Endothelial cell of umbilical vein (primary cell): ENCODE measurements at regions not wholly inside any gene's neighbourhood (a gene's known extent, or its start where the extent isn't known, plus 50 kb on each side); places are given as distances from the start of the nearest gene placed in this dataset.

ENCODE experiments used
- BruUV-seq: library from RNA; stranded (reverse); fragments of 400-500 nt; replicated peaks from 2 replicates; lab custom pipeline; 2021; lab: Mats Ljungman, UMichigan
- CTCF ChIA-PET: fragments of 300-600, 350-600 bp; sonication (Branson Sonifier 250); formaldehyde crosslinking; loops from one replicate; lab custom pipeline; 2021; ENCODE audit warnings: antibody characterized with exemption, inconsistent platforms; lab: Charles Lee
- POLR2A ChIA-PET: fragments of 300-600, 350-600 bp; sonication (Branson Sonifier 250); formaldehyde crosslinking; loops from one replicate; lab custom pipeline; 2021; ENCODE audit warnings: antibody characterized with exemption, inconsistent platforms; lab: Charles Lee
- DNase-seq: peaks from one replicate; pipeline ENCODE4 v3.0.0-alpha.2; 2011; ENCODE audit warnings: low read depth, low spot score
- FAIRE-seq: peaks from 2 replicates; lab custom pipeline; 2011; peaks lifted over from hg19 to GRCh38; lab: Jason Lieb, UNC
- H2AFZ ChIP-seq: 2 replicates; pipeline ENCODE4 v1.6.0; 2012; ENCODE audit warnings: low read depth, low read length, control low read depth, inconsistent platforms
- H3K27ac ChIP-seq: 2 replicates; pipeline ENCODE4 v1.5.1; 2011; ENCODE audit warnings: low read depth, mild to moderate bottlenecking, control low read depth, low read length, moderate library complexity; ENCODE audit not compliant: insufficient read depth
- H3K27me3 ChIP-seq, 2 experiments: 2 replicates each; pipeline versions ENCODE4 v1.6.0 to v1.6.1; 2011; ENCODE audit warnings: low read length in 2 of 2, mixed read lengths in 1 of 2; ENCODE audit not compliant: control insufficient read depth in 2 of 2, insufficient read depth in 2 of 2
- H3K36me3 ChIP-seq, 2 experiments: 2 replicates in 1 of 2; 3 replicates in 1 of 2; pipeline ENCODE4 v1.5.1; 2011; ENCODE audit warnings: low read length in 2 of 2, mild to moderate bottlenecking in 1 of 2, moderate library complexity in 1 of 2; ENCODE audit not compliant: control insufficient read depth in 2 of 2, insufficient read depth in 2 of 2; ENCODE audit errors: extremely low read depth in 1 of 2
- H3K4me1 ChIP-seq: 3 replicates; pipeline ENCODE4 v1.5.1; 2011; ENCODE audit warnings: mild to moderate bottlenecking, low read length; ENCODE audit not compliant: control insufficient read depth, insufficient read depth; ENCODE audit errors: extremely low read depth
- H3K4me2 ChIP-seq: 2 replicates; pipeline ENCODE4 v1.6.1; 2011; ENCODE audit warnings: low read length, control low read depth, mixed read lengths; ENCODE audit not compliant: insufficient read depth
- H3K4me3 ChIP-seq, 3 experiments: fragments of 200-600 bp in 1 of 3; sonication (generic), shearing (Covaris generic) in 1 of 3; replicated peaks in 1 of 3; 2 replicates each; pipeline ENCODE4 v1.5.1; 2011 to 2016; ENCODE audit warnings: control low read depth in 3 of 3, low read length in 3 of 3, mild to moderate bottlenecking in 2 of 3, inconsistent platforms in 1 of 3, low read depth in 1 of 3, moderate library complexity in 1 of 3; ENCODE audit not compliant: insufficient read depth in 1 of 3
- H3K79me2 ChIP-seq: 2 replicates; pipeline ENCODE4 v1.6.0; 2012; ENCODE audit warnings: low read length, inconsistent platforms; ENCODE audit not compliant: control insufficient read depth, insufficient read depth
- H3K9ac ChIP-seq: replicated peaks from 2 replicates; pipeline ENCODE3; 2011; ENCODE audit warnings: low read length, control low read depth; ENCODE audit not compliant: insufficient read depth; ENCODE audit errors: extremely low read depth
- H3K9me1 ChIP-seq: replicated peaks from 3 replicates; pipeline ENCODE4 v1.6.0; 2011; ENCODE audit warnings: mild to moderate bottlenecking, low read length; ENCODE audit not compliant: control insufficient read depth, insufficient read depth; ENCODE audit errors: extremely low read depth
- H3K9me3 ChIP-seq: replicated peaks from 2 replicates; pipeline ENCODE4 v1.5.1; 2012; ENCODE audit warnings: low read length, inconsistent platforms; ENCODE audit not compliant: control insufficient read depth, insufficient read depth
- H4K20me1 ChIP-seq: replicated peaks from 2 replicates; pipeline ENCODE3; 2011; ENCODE audit warnings: mild to moderate bottlenecking, low read length; ENCODE audit not compliant: control insufficient read depth, insufficient read depth; ENCODE audit errors: extremely low read depth
- EZH2 ChIP-seq: IDR thresholded peaks from 2 replicates; pipeline ENCODE4 v1.6.1; 2012; ENCODE audit warnings: borderline replicate concordance, low read depth, mild to moderate bottlenecking, moderate library complexity, low read length, inconsistent platforms; ENCODE audit not compliant: severe bottlenecking
- FOS ChIP-seq: IDR thresholded peaks from 2 replicates; pipeline ENCODE4 v1.6.1; 2011; ENCODE audit warnings: mild to moderate bottlenecking, low read length, moderate library complexity, borderline replicate concordance; ENCODE audit not compliant: insufficient read depth
- GATA2 ChIP-seq: IDR thresholded peaks from 2 replicates; pipeline ENCODE4 v1.7.0; 2011; ENCODE audit warnings: low read depth, mild to moderate bottlenecking, moderate library complexity, mixed read lengths, low read length; ENCODE audit not compliant: insufficient read length, insufficient read depth
- JUN ChIP-seq: IDR thresholded peaks from 2 replicates; pipeline ENCODE4 v1.6.1; 2011; ENCODE audit warnings: borderline replicate concordance, low read depth; ENCODE audit not compliant: insufficient read length, insufficient read depth
- MYC ChIP-seq: IDR thresholded peaks from one replicate; pipeline ENCODE4 v1.6.1; 2011; ENCODE audit warnings: mild to moderate bottlenecking, low read depth, low read length
- POLR2A ChIP-seq: IDR thresholded peaks from 2 replicates; pipeline ENCODE4 v1.6.1; 2012; ENCODE audit warnings: low read depth, mild to moderate bottlenecking, control low read depth, low read length
- POLR2AphosphoS5 ChIP-seq: IDR thresholded peaks from 2 replicates; pipeline ENCODE4 v1.6.1; 2012; ENCODE audit warnings: low read depth, mild to moderate bottlenecking, control low read depth, low read length, moderate library complexity; ENCODE audit not compliant: insufficient read depth
- dilution Hi-C: fragments of 300-500 bp; cut with MboI; formaldehyde crosslinking; loops from one replicate; pipeline ENCODE4 v1.15.0; 2019; ENCODE audit warnings: low sequenced_read_pairs; ENCODE audit not compliant: extremely low pct_ligation_motif_present
- intact Hi-C: fragments of 100-400 bp; cut with micrococcal nuclease; formaldehyde crosslinking; loops from one replicate; pipeline ENCODE4 v1.10.0; 2022
- TF ChIP-seq, protein P1 (sequence below), 2 donors: IDR thresholded peaks; 1 replicate in 1 of 2; 2 replicates in 1 of 2; pipeline ENCODE4 v1.5.1; 2011; ENCODE audit warnings: low read length in 2 of 2, mild to moderate bottlenecking in 2 of 2, moderate library complexity in 2 of 2, control low read depth in 1 of 2, inconsistent platforms in 1 of 2, low read depth in 1 of 2; ENCODE audit not compliant: insufficient read depth in 1 of 2; ENCODE audit errors: extremely low read depth in 1 of 2
- TF ChIP-seq, protein P2 (sequence below): IDR thresholded peaks from 2 replicates; pipeline ENCODE4 v1.6.1; 2011; ENCODE audit not compliant: insufficient read depth, insufficient read length

DNA sequence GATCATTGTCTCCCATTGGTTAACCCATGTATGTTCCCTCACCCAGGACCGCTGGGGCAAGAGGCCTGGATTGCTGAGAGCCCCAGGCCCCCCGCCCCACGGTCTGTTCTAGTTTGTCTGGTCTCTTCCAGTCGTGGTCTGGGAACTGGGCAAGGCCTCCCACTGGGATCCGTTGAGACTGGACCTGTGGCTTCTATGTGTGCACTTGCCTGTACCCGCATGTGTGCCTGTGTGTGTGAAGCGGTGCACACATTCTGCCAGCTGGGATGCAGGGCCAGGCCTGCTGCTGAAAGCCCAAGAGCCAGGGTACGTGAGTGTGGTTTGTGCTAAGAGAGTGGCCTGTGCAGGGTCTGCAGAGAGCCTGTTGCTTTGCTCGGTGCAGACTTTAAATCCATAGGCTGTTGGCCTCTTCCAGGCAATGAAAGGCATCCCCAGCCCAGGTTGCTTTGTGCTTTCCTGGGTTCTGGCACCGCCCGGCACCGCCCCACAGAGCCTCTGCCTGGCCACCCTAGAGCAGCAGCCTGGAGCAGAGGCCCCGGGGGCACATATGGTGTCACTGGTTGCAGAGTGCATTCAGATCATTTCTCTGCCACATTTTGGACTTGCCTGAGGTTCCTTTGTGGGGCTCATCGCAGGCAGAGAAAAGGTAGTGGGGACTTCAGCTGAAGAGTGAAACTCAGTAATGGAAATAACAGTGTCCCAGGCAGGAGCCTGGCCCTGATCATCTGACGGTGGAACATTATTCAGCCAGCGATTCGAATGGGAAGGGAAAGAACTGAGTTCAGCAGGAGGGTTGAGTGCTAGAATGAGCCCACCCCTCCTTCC lies 215.5 kb downstream of the GLRX3 start:
- CTCF ChIA-PET = no interaction called here
- peaks cover 3% of the 10 kb centered on the region for H3K9me3 ChIP-seq
- H3K9ac ChIP-seq = no peak overlapping the region
- no peak overlapping the region for H3K4me3 ChIP-seq
- no peaks in the 10 kb centered on the region for H4K20me1 ChIP-seq
- no peaks in the 10 kb centered on the region for H3K36me3 ChIP-seq
- no peak for FAIRE-seq
- no peaks in the 10 kb centered on the region for H3K79me2 ChIP-seq
- H2AFZ ChIP-seq = no peak overlapping the region
- no peak for TF ChIP-seq POLR2AphosphoS5
- no peak for TF ChIP-seq GATA2
- no peak for TF ChIP-seq POLR2A
- TF ChIP-seq, protein P1, sequence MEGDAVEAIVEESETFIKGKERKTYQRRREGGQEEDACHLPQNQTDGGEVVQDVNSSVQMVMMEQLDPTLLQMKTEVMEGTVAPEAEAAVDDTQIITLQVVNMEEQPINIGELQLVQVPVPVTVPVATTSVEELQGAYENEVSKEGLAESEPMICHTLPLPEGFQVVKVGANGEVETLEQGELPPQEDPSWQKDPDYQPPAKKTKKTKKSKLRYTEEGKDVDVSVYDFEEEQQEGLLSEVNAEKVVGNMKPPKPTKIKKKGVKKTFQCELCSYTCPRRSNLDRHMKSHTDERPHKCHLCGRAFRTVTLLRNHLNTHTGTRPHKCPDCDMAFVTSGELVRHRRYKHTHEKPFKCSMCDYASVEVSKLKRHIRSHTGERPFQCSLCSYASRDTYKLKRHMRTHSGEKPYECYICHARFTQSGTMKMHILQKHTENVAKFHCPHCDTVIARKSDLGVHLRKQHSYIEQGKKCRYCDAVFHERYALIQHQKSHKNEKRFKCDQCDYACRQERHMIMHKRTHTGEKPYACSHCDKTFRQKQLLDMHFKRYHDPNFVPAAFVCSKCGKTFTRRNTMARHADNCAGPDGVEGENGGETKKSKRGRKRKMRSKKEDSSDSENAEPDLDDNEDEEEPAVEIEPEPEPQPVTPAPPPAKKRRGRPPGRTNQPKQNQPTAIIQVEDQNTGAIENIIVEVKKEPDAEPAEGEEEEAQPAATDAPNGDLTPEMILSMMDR (IDR thresholded peaks at IDR 0.05; ENCODE audit: extremely low read depth in 1 of 2, insufficient read depth in 1 of 2, low read depth in 1 of 2, low read length in 2 of 2) = no peak
- no peak for TF ChIP-seq MYC
- TF ChIP-seq EZH2 = no peak
- TF ChIP-seq, protein P2, sequence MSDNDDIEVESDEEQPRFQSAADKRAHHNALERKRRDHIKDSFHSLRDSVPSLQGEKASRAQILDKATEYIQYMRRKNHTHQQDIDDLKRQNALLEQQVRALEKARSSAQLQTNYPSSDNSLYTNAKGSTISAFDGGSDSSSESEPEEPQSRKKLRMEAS = no peak
- no peak for TF ChIP-seq FOS
- TF ChIP-seq JUN = no peak
- no TSS peak for BruUV-seq
- intact Hi-C loops = no loop called here
- POLR2A ChIA-PET = no interaction called here
- H3K27ac ChIP-seq = no peak overlapping the region
- H3K4me1 ChIP-seq = no peaks in the 10 kb centered on the region
- dilution Hi-C loops = no loop called here
- no peaks in the 10 kb centered on the region for H3K9me1 ChIP-seq
- no peaks in the 10 kb centered on the region for H3K27me3 ChIP-seq
- DNase-seq = no peak
- H3K4me2 ChIP-seq = no peak overlapping the region
